Osteocyte (in vitro differentiated cells): ENCODE measurements at regions not wholly inside any gene's neighbourhood (a gene's known extent, or its start where the extent isn't known, plus 50 kb on each side); places are given as distances from the start of the nearest gene placed in this dataset.
A peak's percentile ranks its signal among the peaks of the same experiment; 100 is the strongest.
"Not testable (repeated sequence)": the region's sequence is repeated elsewhere in the genome, so short reads cannot be mapped to it uniquely, and the experiment has no call there.

Source experiments
- DNase-seq: peaks from one replicate; pipeline ENCODE4 v3.0.0; 2021; ENCODE audit warnings: mixed read lengths; ENCODE audit not compliant: unreplicated experiment; ENCODE audit errors: extremely low spot score
- H3K27ac Mint-ChIP-seq: one replicate; pipeline ENCODE4 v1.8.0; 2021; ENCODE audit warnings: mild to moderate bottlenecking, mixed read lengths; ENCODE audit not compliant: unreplicated experiment
- H3K27me3 Mint-ChIP-seq: one replicate; pipeline ENCODE4 v1.8.0; 2021; ENCODE audit warnings: mixed read lengths; ENCODE audit not compliant: unreplicated experiment
- H3K36me3 Mint-ChIP-seq: one replicate; pipeline ENCODE4 v1.8.0; 2021; ENCODE audit warnings: mixed read lengths; ENCODE audit not compliant: unreplicated experiment
- H3K4me1 Mint-ChIP-seq: one replicate; pipeline ENCODE4 v1.8.0; 2021; ENCODE audit warnings: mixed read lengths; ENCODE audit not compliant: unreplicated experiment
- H3K4me3 Mint-ChIP-seq: one replicate; pipeline ENCODE4 v1.8.0; 2021; ENCODE audit warnings: mild to moderate bottlenecking, moderate library complexity, mixed read lengths; ENCODE audit not compliant: unreplicated experiment
- H3K9me3 Mint-ChIP-seq: one replicate; pipeline ENCODE4 v1.8.0; 2021; ENCODE audit warnings: mixed read lengths; ENCODE audit not compliant: unreplicated experiment
- CTCF ChIP-seq: fragments of 200-600 bp; sonication (generic); IDR thresholded peaks from 2 replicates; pipeline ENCODE4 v1.5.0; 2021; ENCODE audit warnings: antibody characterized with exemption, mild to moderate bottlenecking, moderate library complexity

- DNase-seq = no peak
- Mint-ChIP-seq H3K27ac (no peak overlapping the region), H3K27me3 (peaks cover 13% of the 10 kb centered on the region), H3K4me1 (no peaks in the 10 kb centered on the region), H3K36me3 (no peaks in the 10 kb centered on the region), H3K9me3 (peaks cover 12% of the 10 kb centered on the region), H3K4me3 (no peak overlapping the region)
- no peak for TF ChIP-seq CTCF
These were observed 105.1 kb upstream of the ANXA10 start for GRCh38 chr4:167987285-167987684.

- H3K27ac Mint-ChIP-seq = no peak overlapping the region
- no peaks in the 10 kb centered on the region for H3K36me3 Mint-ChIP-seq
- H3K27me3 Mint-ChIP-seq = peaks cover 29% of the 10 kb centered on the region
- TF ChIP-seq CTCF = no peak
- H3K4me1 Mint-ChIP-seq = no peaks in the 10 kb centered on the region
- H3K4me3 Mint-ChIP-seq = no peak overlapping the region
- DNase-seq = no peak
- H3K9me3 Mint-ChIP-seq = peaks cover 10% of the 10 kb centered on the region
These were observed 102.5 kb upstream of the ANXA10 start for GRCh38 chr4:167989815-167990214.

GRCh38 chr4:168008112-168008511, 84.2 kb upstream of the ANXA10 start:
- not testable (repeated sequence) for H3K9me3 Mint-ChIP-seq, H3K4me3 Mint-ChIP-seq, H3K27ac Mint-ChIP-seq, DNase-seq, H3K4me1 Mint-ChIP-seq, H3K36me3 Mint-ChIP-seq, H3K27me3 Mint-ChIP-seq

- no peak overlapping the region for H3K4me3 Mint-ChIP-seq
- no peaks in the 10 kb centered on the region for H3K27me3 Mint-ChIP-seq
- TF ChIP-seq CTCF = no peak
- peaks cover 36% of the 10 kb centered on the region for H3K4me1 Mint-ChIP-seq
- no peaks in the 10 kb centered on the region for H3K36me3 Mint-ChIP-seq
- no peaks in the 10 kb centered on the region for H3K9me3 Mint-ChIP-seq
- H3K27ac Mint-ChIP-seq = peak overlapping the region; percentile 61
- DNase-seq = no peak
These were observed 73.2 kb upstream of the ANXA10 start for GRCh38 chr4:168019019-168019651.

GRCh38 chr4:168019921-168020320, 72.4 kb upstream of the ANXA10 start:
- Mint-ChIP-seq H3K36me3 (no peaks in the 10 kb centered on the region), H3K27ac (peak overlapping the region; percentile 63), H3K27me3 (no peaks in the 10 kb centered on the region), H3K4me3 (no peak overlapping the region), H3K9me3 (no peaks in the 10 kb centered on the region), H3K4me1 (peaks cover 36% of the 10 kb centered on the region)
- no peak for DNase-seq
- no peak for TF ChIP-seq CTCF

- no peaks in the 10 kb centered on the region for H3K9me3 Mint-ChIP-seq
- no peak overlapping the region for H3K27ac Mint-ChIP-seq
- no peaks in the 10 kb centered on the region for H3K36me3 Mint-ChIP-seq
- TF ChIP-seq CTCF = no peak
- no peak overlapping the region for H3K4me3 Mint-ChIP-seq
- DNase-seq = no peak
- H3K4me1 Mint-ChIP-seq = peaks cover 36% of the 10 kb centered on the region
- no peaks in the 10 kb centered on the region for H3K27me3 Mint-ChIP-seq
These were observed 70.7 kb upstream of the ANXA10 start for GRCh38 chr4:168021666-168022065.
